IMR-90 (cell line): ENCODE measurements at regions not wholly inside any gene's neighbourhood (a gene's known extent, or its start where the extent isn't known, plus 50 kb on each side); places are given as distances from the start of the nearest gene placed in this dataset.

Experiments
- ATAC-seq: fragments of 200-7000 bp; cut with Tn5 transposase; 2 replicates; pipeline ENCODE4 v1.9.1; 2020; ENCODE audit warnings: low read depth, mild to moderate bottlenecking, moderate library complexity
- BruUV-seq: library from RNA; stranded (reverse); fragments of 400-500 nt; replicated peaks from 2 replicates; lab custom pipeline; 2021; lab: Mats Ljungman, UMichigan
- CTCF ChIA-PET: fragments of 300-600 bp; formaldehyde crosslinking; extraction: SDS; loops from one replicate; lab custom pipeline; 2021; ENCODE audit warnings: antibody characterized with exemption; lab: Yijun Ruan, JAX
- POLR2A ChIA-PET: fragments of 300-600 bp; sonication (Branson Sonifier 250); formaldehyde crosslinking; loops from one replicate; lab custom pipeline; 2022; ENCODE audit warnings: antibody characterized with exemption; ENCODE audit not compliant: unreplicated experiment; lab: Charles Lee
- DNase-seq: peaks from one replicate; pipeline ENCODE4 v3.0.0; 2013
- H2AFZ ChIP-seq: replicated peaks from 2 replicates; pipeline ENCODE3; 2013; ENCODE audit warnings: low read length, mild to moderate bottlenecking; ENCODE audit not compliant: poor library complexity
- H2AK5ac ChIP-seq: 2 replicates; pipeline ENCODE4 v1.6.1; 2013; ENCODE audit warnings: low read depth, low read length, inconsistent platforms
- H2AK9ac ChIP-seq: replicated peaks from 2 replicates; pipeline ENCODE3; 2013; ENCODE audit warnings: mild to moderate bottlenecking, low read depth, low read length, moderate library complexity; ENCODE audit not compliant: poor library complexity
- H2BK120ac ChIP-seq: 2 replicates; pipeline ENCODE4 v1.6.1; 2013; ENCODE audit warnings: low read depth, low read length, inconsistent platforms
- H2BK15ac ChIP-seq: 3 replicates; pipeline ENCODE4 v1.6.1; 2013; ENCODE audit warnings: low read depth, low read length, inconsistent platforms
- H2BK20ac ChIP-seq: 2 replicates; pipeline ENCODE4 v1.6.1; 2013; ENCODE audit warnings: low read depth, mild to moderate bottlenecking, inconsistent platforms, low read length, moderate library complexity
- H2BK5ac ChIP-seq: 2 replicates; pipeline ENCODE4 v1.6.1; 2013; ENCODE audit warnings: mild to moderate bottlenecking, low read depth, low read length, inconsistent platforms; ENCODE audit not compliant: poor library complexity, severe bottlenecking
- H3K14ac ChIP-seq: replicated peaks from 2 replicates; pipeline ENCODE4 v1.6.1; 2013; ENCODE audit warnings: low read depth, low read length, inconsistent platforms
- H3K18ac ChIP-seq: 2 replicates; pipeline ENCODE4 v1.6.1; 2013; ENCODE audit warnings: low read depth, low read length, control low read depth
- H3K23ac ChIP-seq: 2 replicates; pipeline ENCODE4 v1.6.1; 2013; ENCODE audit warnings: low read depth, low read length, inconsistent platforms
- H3K27ac ChIP-seq: 2 replicates; pipeline ENCODE4 v1.5.1; 2013; ENCODE audit warnings: mild to moderate bottlenecking, control low read depth, low read length; ENCODE audit not compliant: insufficient read depth
- H3K27me3 ChIP-seq: 2 replicates; pipeline ENCODE4 v1.6.1; 2013; ENCODE audit warnings: low read length; ENCODE audit not compliant: control insufficient read depth, insufficient read depth
- H3K36me3 ChIP-seq: 2 replicates; pipeline ENCODE4 v1.6.1; 2013; ENCODE audit warnings: low read length, mixed read lengths; ENCODE audit not compliant: control insufficient read depth, insufficient read depth
- H3K4ac ChIP-seq: 2 replicates; pipeline ENCODE4 v1.6.1; 2013; ENCODE audit warnings: low read depth, low read length, inconsistent platforms
- H3K4me1 ChIP-seq: 2 replicates; pipeline ENCODE4 v1.6.1; 2013; ENCODE audit warnings: low read length, mixed read lengths; ENCODE audit not compliant: control insufficient read depth, insufficient read depth
- H3K4me2 ChIP-seq: 2 replicates; pipeline ENCODE4 v1.6.1; 2013; ENCODE audit warnings: low read depth, mild to moderate bottlenecking, control low read depth, low read length, moderate library complexity
- H3K4me3 ChIP-seq: 2 replicates; pipeline ENCODE4 v1.5.1; 2013; ENCODE audit warnings: low read depth, mild to moderate bottlenecking, control low read depth, low read length, moderate library complexity; ENCODE audit not compliant: insufficient read depth
- H3K56ac ChIP-seq: 2 replicates; pipeline ENCODE4 v1.6.1; 2013; ENCODE audit warnings: low read length, inconsistent platforms; ENCODE audit not compliant: insufficient read depth; ENCODE audit errors: extremely low read depth
- H3K79me1 ChIP-seq, 2 experiments: 2 replicates each; pipeline ENCODE4 v1.6.1; 2013; ENCODE audit warnings: low read length in 2 of 2, inconsistent platforms in 1 of 2, low read depth in 1 of 2
- H3K9ac ChIP-seq: 2 replicates; pipeline ENCODE4 v1.6.1; 2013; ENCODE audit warnings: low read depth, low read length, control low read depth
- H3K9me1 ChIP-seq: 2 replicates; pipeline ENCODE4 v1.6.1; 2013; ENCODE audit warnings: low read length, inconsistent platforms; ENCODE audit not compliant: insufficient read depth
- H3K9me3 ChIP-seq: 2 replicates; pipeline ENCODE4 v1.6.1; 2013; ENCODE audit warnings: low read length; ENCODE audit not compliant: control insufficient read depth, insufficient read depth
- H4K20me1 ChIP-seq: 2 replicates; pipeline ENCODE4 v1.6.1; 2013; ENCODE audit warnings: low read length, inconsistent platforms; ENCODE audit not compliant: insufficient read depth
- H4K5ac ChIP-seq: 2 replicates; pipeline ENCODE4 v1.6.1; 2013; ENCODE audit warnings: mild to moderate bottlenecking, low read depth, low read length, control low read depth
- H4K8ac ChIP-seq, 2 experiments: 2 replicates each; pipeline ENCODE4 v1.6.1; 2013; ENCODE audit warnings: low read depth in 2 of 2, low read length in 2 of 2, control low read depth in 1 of 2, inconsistent platforms in 1 of 2
- H4K91ac ChIP-seq: 2 replicates; pipeline ENCODE4 v1.6.1; 2013; ENCODE audit warnings: low read depth, low read length, inconsistent platforms; ENCODE audit not compliant: insufficient read depth
- CEBPB ChIP-seq: IDR thresholded peaks from 2 replicates; pipeline ENCODE4 v1.6.1; 2012; ENCODE audit warnings: low read depth, low read length, improper control_type of control experiment
- FOS ChIP-seq: fragments of 150-350 bp; IDR thresholded peaks from 2 replicates; pipeline ENCODE4 v1.6.1; 2016; ENCODE audit warnings: low read depth, low read length
- MAFK ChIP-seq: IDR thresholded peaks from 2 replicates; pipeline ENCODE4 v1.6.1; 2012; ENCODE audit warnings: low read depth, low read length, improper control_type of control experiment
- POLR2A ChIP-seq: IDR thresholded peaks from 2 replicates; pipeline ENCODE4 v1.6.1; 2012; ENCODE audit warnings: mild to moderate bottlenecking, low read depth, low read length
- WGBS, 2 experiments: methylation state at CpG; one replicate each; pipeline versions ENCODE4 v1.1.5 to v1.1.7; 2013; ENCODE audit warnings: missing lambda C conversion rate in 2 of 2; ENCODE audit not compliant: insufficient read length in 1 of 2; ENCODE audit errors: extremely low coverage in 2 of 2; 5-methylcytosine and 5-hydroxymethylcytosine counted together
- dilution Hi-C: fragments of 300-500 bp; cut with HindIII; formaldehyde crosslinking; loops from one replicate; pipeline ENCODE4 v1.14.3; 2018; ENCODE audit warnings: low sequenced_read_pairs; ENCODE audit not compliant: unreplicated experiment
- in situ Hi-C: fragments of 300-500 bp; cut with MboI; formaldehyde crosslinking; loops from 3 replicates; pipeline ENCODE4 v1.14.3; 2019; ENCODE audit warnings: low sequenced_read_pairs, inconsistent platforms, mixed read lengths
- intact Hi-C: fragments of 100-400 bp; cut with micrococcal nuclease; formaldehyde crosslinking; loops from 2 replicates; pipeline ENCODE4 v1.10.0; 2022

GRCh38 chr12:123098780-123099179 lies 52.1 kb downstream of the PITPNM2 start:
- POLR2A ChIA-PET, result no interaction called here
- TF ChIP-seq CEBPB (no peak), FOS (no peak), MAFK (no peak), POLR2A (no peak)
- Histone ChIP-seq H2BK20ac (no peak overlapping the region), H2BK15ac (no peak overlapping the region), H2AK5ac (no peak overlapping the region; the same call in 1 of the 2 replicates), H3K4me2 (no peak overlapping the region), H3K36me3 (peaks cover 1% of the 10 kb centered on the region; the same call in 1 of the 2 replicates), H3K27ac (no peak overlapping the region), H3K14ac (no peak overlapping the region), H4K91ac (no peak overlapping the region), H2AFZ (no peak overlapping the region), H3K27me3 (peaks cover 2% of the 10 kb centered on the region; the same call in 1 of the 2 replicates), H2BK120ac (no peak overlapping the region), H3K4ac (no peak overlapping the region), H3K9me1 (peaks cover 34% of the 10 kb centered on the region), H3K9ac (no peak overlapping the region), H3K56ac (no peak overlapping the region), H3K4me3 (no peak overlapping the region), H3K9me3 (no peaks in the 10 kb centered on the region), H3K18ac (no peak overlapping the region), H3K79me1 (peaks cover 0 to 37% of the 10 kb centered on the region in 2 experiments; a peak in 1 of 4 replicates), H2AK9ac (no peak overlapping the region), H3K4me1 (peaks cover 31% of the 10 kb centered on the region), H2BK5ac (no peak overlapping the region), H3K23ac (no peak overlapping the region), H4K20me1 (peaks cover 30% of the 10 kb centered on the region), H4K8ac (no peak overlapping the region), H4K5ac (no peak overlapping the region)
- in situ Hi-C loops (no loop called here), intact Hi-C loops (no loop called here), dilution Hi-C loops (no loop called here)
- BruUV-seq, result no TSS peak
- whole genome bisulfite sequencing, 2 experiments, result 80% methylated on average over 2 of the region's 2 CpGs; no CpG with 5 or more reads in 1 of the 2 experiments
- CTCF ChIA-PET, result no interaction called here
- no peak for ATAC-seq
- no peak for DNase-seq
